ENCODE measurements at regions not wholly inside any gene's neighbourhood (a gene's known extent, or its start where the extent isn't known, plus 50 kb on each side); places are given as distances from the start of the nearest gene placed in this dataset.
"Not testable (repeated sequence)": the region's sequence is repeated elsewhere in the genome, so short reads cannot be mapped to it uniquely, and the experiment has no call there.

DNA sequence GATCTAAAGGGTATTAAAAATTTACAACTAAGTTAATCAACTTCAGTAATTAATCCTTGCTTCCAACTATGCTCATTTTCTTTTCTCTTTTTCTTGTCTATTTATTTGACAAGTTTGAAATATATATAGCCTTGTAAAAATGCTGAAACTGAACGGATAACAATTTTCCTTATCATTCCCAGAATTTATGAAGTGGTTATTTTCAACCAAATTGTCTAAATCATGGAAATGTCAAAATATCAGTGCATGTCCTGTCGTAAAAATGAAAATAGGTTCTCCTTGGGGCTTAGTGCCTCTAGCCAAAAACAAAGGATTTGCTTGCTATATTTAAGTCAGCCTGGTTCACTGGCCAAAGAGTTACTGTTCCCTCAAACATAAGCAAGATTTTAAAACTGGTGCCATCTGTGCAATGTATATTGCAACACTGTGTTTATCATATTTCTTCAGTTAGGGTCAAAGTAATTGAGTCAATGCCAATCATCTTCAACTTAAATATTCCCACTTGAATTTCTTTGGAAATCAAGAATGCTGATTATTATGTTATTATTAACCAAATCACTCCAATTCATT lies 798.3 kb downstream of the MAT2B start:
- TF ChIP-seq, protein P1, sequence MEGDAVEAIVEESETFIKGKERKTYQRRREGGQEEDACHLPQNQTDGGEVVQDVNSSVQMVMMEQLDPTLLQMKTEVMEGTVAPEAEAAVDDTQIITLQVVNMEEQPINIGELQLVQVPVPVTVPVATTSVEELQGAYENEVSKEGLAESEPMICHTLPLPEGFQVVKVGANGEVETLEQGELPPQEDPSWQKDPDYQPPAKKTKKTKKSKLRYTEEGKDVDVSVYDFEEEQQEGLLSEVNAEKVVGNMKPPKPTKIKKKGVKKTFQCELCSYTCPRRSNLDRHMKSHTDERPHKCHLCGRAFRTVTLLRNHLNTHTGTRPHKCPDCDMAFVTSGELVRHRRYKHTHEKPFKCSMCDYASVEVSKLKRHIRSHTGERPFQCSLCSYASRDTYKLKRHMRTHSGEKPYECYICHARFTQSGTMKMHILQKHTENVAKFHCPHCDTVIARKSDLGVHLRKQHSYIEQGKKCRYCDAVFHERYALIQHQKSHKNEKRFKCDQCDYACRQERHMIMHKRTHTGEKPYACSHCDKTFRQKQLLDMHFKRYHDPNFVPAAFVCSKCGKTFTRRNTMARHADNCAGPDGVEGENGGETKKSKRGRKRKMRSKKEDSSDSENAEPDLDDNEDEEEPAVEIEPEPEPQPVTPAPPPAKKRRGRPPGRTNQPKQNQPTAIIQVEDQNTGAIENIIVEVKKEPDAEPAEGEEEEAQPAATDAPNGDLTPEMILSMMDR (IDR thresholded peaks at IDR 0.05; ENCODE audit: control insufficient read depth, extremely low read depth, insufficient read depth) = no peak
- no peak overlapping the region for H3K4me3 ChIP-seq (ENCODE audit: low read depth, low read length)
- no peak for DNase-seq (ENCODE audit: low read depth)

DNA sequence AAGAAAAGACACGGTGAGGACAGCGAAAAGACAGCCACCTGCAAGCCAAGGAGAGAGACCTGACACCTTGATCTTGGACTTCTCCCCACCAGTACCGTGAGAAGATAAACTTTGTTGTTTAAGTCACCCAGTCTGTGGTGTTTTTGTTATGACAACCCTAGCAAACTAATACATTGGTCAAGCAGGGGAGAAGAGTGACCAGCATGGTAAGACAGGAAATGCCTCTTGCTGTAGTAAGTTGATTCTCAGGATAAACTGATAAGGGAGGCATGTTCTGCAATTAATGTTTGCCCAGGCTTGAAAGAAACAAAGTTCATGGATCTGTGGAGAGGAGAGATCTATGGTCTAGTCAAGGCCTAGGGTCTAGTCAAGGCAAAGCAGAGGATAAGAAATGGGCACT lies 801.2 kb downstream of the MAT2B start:
- DNase-seq (ENCODE audit: low read depth) = no peak
- H3K4me3 ChIP-seq (ENCODE audit: low read depth, low read length) = no peak overlapping the region
- TF ChIP-seq, protein P1 (IDR thresholded peaks at IDR 0.05; ENCODE audit: control insufficient read depth, extremely low read depth, insufficient read depth) = no peak

DNA sequence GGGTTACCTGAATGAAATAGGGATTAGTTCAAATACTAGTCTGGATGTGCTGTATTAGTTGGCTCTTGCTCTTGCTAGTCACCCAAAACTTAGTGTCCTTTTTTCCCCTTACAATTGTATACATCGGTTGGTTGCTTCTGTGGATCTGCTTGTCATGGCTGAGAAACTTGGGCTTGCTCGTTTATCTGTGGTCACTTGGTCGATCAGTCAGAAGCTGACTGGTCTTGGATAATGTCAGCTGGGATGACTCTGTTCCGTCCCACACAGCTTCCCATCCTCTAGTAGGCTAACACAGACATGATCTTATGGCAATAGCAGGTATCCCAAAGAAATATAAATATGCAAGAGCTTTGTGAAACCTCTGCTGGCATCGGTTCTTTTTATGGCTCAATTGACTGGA lies 807.4 kb downstream of the MAT2B start:
- DNase-seq (ENCODE audit: low read depth) = no peak
- TF ChIP-seq, protein P1 (IDR thresholded peaks at IDR 0.05; ENCODE audit: control insufficient read depth, extremely low read depth, insufficient read depth) = no peak
- no peak overlapping the region for H3K4me3 ChIP-seq (ENCODE audit: low read depth, low read length)

DNA sequence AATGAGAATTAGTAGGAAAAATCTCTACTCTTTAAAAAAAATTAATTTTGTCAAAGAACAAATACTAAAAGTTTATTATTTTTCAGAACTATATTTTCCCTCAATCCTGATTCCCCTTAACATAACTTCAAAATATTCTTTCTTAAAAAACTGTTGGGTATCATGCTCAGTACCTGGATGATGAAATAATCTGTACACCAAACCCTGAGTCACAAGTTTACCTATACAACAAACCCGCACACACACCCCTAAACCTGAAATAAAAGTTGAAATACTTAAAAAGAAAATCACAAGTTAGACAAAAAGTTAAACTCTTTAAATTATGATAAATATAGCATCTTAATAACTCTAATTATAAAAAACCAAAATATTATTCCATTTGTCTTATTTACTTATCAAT lies 812.3 kb downstream of the MAT2B start:
- H3K4me3 ChIP-seq (ENCODE audit: low read depth, low read length) = no peak overlapping the region
- TF ChIP-seq, protein P1 (IDR thresholded peaks at IDR 0.05; ENCODE audit: control insufficient read depth, extremely low read depth, insufficient read depth) = no peak
- DNase-seq (ENCODE audit: low read depth) = no peak

DNA sequence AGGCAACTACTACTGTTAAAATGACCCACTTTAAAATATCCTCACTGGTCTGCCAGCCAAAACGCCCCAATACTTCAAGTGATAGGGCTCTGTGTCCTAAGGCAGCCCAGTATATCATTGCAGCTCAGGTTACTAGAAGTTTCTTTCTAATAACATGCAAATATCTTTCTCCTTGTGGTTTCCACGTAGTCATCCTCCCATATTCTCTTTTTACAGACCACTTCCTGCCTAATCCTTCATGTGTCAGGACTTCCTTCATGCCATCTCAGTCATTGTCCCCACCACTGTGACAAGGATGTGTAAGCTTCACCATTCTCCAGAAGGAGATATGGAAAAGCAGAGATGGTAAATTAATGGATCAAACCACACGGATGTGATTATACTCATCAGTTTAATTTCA lies 813.7 kb downstream of the MAT2B start:
- H3K4me3 ChIP-seq (ENCODE audit: low read depth, low read length) = no peak overlapping the region
- no peak for DNase-seq (ENCODE audit: low read depth)
- TF ChIP-seq, protein P1 (IDR thresholded peaks at IDR 0.05; ENCODE audit: control insufficient read depth, extremely low read depth, insufficient read depth) = no peak

DNA sequence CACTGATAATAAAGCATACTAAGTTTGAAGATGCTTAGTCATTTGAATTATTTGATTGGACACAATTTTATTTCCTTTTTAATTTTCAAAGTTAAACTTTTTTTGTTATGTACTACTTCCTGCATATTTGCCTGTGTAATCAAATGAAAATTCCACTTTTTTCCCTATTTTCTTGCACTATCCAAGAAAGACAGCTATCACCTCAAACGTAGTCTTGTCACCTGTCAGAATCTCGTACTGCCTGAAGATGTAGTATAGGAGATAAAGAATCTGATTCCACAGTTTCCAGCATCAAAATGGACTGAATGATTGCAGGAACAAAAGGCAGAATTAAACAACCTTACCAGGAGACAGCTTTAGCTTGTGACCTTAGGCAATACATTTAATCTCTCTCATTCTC lies 818.8 kb downstream of the MAT2B start:
- DNase-seq (ENCODE audit: low read depth) = no peak
- TF ChIP-seq, protein P1 (IDR thresholded peaks at IDR 0.05; ENCODE audit: control insufficient read depth, extremely low read depth, insufficient read depth) = no peak
- no peak overlapping the region for H3K4me3 ChIP-seq (ENCODE audit: low read depth, low read length)

DNA sequence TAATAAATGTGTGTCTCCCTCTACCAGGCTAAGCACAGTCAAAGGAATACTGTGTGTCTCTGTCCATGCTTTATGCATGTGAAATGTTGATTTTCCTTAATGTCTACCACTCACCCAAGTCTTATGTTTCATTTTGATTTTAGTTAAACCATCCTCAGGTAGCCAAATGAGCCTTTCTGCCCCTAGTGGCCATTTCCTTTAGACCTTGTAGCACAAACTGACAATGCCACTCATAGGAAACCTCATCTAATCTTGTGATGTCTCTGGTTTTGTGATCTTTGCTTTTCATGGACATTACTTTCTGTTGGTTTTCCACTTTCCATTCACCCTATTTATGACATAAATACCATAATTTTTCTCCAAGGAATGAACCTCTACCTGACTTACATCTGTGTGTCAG lies 820.8 kb downstream of the MAT2B start:
- DNase-seq (ENCODE audit: low read depth) = no peak
- H3K4me3 ChIP-seq (ENCODE audit: low read depth, low read length) = no peak overlapping the region
- TF ChIP-seq, protein P1 (IDR thresholded peaks at IDR 0.05; ENCODE audit: control insufficient read depth, extremely low read depth, insufficient read depth) = no peak

DNA sequence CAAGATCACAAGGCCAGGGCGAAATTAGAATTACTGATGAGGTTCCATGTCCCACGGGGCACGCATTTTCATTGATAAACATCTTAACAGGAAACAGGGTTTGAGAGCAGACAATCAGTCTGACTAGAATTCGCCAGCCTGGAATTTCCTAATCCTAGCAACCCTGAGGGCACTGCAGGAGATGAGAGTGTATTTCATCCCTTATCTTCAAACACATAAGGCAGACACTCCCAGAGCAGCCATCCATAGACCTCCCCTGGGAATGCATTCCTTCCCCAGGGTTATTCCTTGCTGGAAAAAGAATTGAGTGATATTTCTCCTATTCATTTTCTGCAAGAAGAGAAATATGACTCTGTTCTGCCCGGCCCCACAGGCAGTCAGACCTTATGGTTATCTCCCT lies 821.7 kb downstream of the MAT2B start:
- not testable (repeated sequence) for DNase-seq (ENCODE audit: low read depth); H3K4me3 ChIP-seq (ENCODE audit: low read depth, low read length)

Data from LNCaP clone FGC (cell line).